ENCODE measurements at regions not wholly inside any gene's neighbourhood (a gene's known extent, or its start where the extent isn't known, plus 50 kb on each side); places are given as distances from the start of the nearest gene placed in this dataset.
A peak's percentile ranks its signal among the peaks of the same experiment; 100 is the strongest.

- Histone ChIP-seq H3K4me2 (ENCODE audit: insufficient read depth, low read length) (no peak overlapping the region), H3K9me3 (replicated peaks; ENCODE audit: control insufficient read depth, insufficient read depth, low read length) (no peaks in the 10 kb centered on the region), H3K27me3 (ENCODE audit: control insufficient read depth in 2 of 2, insufficient read depth in 2 of 2, low read length in 2 of 2) (no peaks in the 10 kb centered on the region), H3K27ac (ENCODE audit: insufficient read depth, low read depth, low read length) (no peak overlapping the region), H3K9me1 (replicated peaks; ENCODE audit: control insufficient read depth, extremely low read depth, insufficient read depth, low read length) (no peaks in the 10 kb centered on the region), H3K36me3 (ENCODE audit: control insufficient read depth in 2 of 2, extremely low read depth in 1 of 2, insufficient read depth in 2 of 2, low read length in 2 of 2) (no peaks in the 10 kb centered on the region), H3K4me3 (replicated peaks in 1 of 3; ENCODE audit: insufficient read depth in 1 of 3, low read depth in 1 of 3, low read length in 3 of 3) (no peak overlapping the region), H3K79me2 (ENCODE audit: control insufficient read depth, insufficient read depth, low read length) (no peaks in the 10 kb centered on the region), H2AFZ (ENCODE audit: low read depth, low read length) (peak overlapping the region; percentile 13), H3K4me1 (ENCODE audit: control insufficient read depth, extremely low read depth, insufficient read depth, low read length) (no peaks in the 10 kb centered on the region), H3K9ac (replicated peaks; ENCODE audit: extremely low read depth, insufficient read depth, low read length) (no peak overlapping the region), H4K20me1 (replicated peaks; ENCODE audit: control insufficient read depth, extremely low read depth, insufficient read depth, low read length) (no peaks in the 10 kb centered on the region)
- no TSS peak for BruUV-seq (replicated peaks)
- dilution Hi-C loops (cut with MboI; ENCODE audit: extremely low pct_ligation_motif_present, low sequenced_read_pairs) (no loop called here), intact Hi-C loops (cut with micrococcal nuclease) (no loop called here)
- FAIRE-seq (no peak), DNase-seq (ENCODE audit: low read depth, low spot score) (peak; percentile 25)
- TF ChIP-seq POLR2AphosphoS5 (IDR thresholded peaks at IDR 0.05; ENCODE audit: insufficient read depth, low read depth, low read length) (no peak), JUN (IDR thresholded peaks at IDR 0.05; ENCODE audit: borderline replicate concordance, insufficient read depth, insufficient read length, low read depth) (no peak), FOS (IDR thresholded peaks at IDR 0.05; ENCODE audit: borderline replicate concordance, insufficient read depth, low read length) (peak; percentile 8), GATA2 (IDR thresholded peaks at IDR 0.05; ENCODE audit: insufficient read depth, insufficient read length, low read depth, low read length) (no peak)
- POLR2A ChIA-PET: no interaction called here
- CTCF ChIA-PET: interaction anchor here (1.1 to 7.7 kb wide), 10 partner anchors 9 to 86 kb away, joined by 3 to 84 read pairs (median 5); no protein-coding TSS in a partner anchor
These were observed 71.8 kb upstream of the VWDE start for GRCh38 chr7:12475362-12476063.

DNA sequence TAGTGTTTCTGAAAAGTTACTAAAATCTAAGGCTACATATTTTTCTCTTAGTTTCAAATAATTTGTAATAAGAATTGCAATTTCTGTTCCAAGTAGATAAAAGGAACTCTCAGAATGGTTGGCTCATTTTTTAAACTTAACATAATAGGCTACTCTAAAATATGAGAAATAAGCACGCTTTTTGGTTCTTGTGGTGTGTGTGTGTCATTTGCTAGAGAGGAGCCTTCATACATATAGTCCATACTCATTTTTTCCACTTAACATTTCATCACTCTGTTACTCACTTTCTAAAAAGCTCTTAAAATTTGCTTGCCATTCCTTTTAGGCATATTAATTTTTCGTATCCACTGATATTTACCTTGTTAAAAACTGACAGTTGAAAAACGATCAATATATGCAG lies 74.0 kb upstream of the VWDE start:
- POLR2A ChIA-PET: no interaction called here

More for the DNA sequence above, 74.0 kb upstream of the VWDE start:
- FAIRE-seq (no peak), DNase-seq (ENCODE audit: low read depth, low spot score) (no peak)
- Histone ChIP-seq H3K4me3 (replicated peaks in 1 of 3; ENCODE audit: insufficient read depth in 1 of 3, low read depth in 1 of 3, low read length in 3 of 3) (no peak overlapping the region), H3K36me3 (ENCODE audit: control insufficient read depth in 2 of 2, extremely low read depth in 1 of 2, insufficient read depth in 2 of 2, low read length in 2 of 2) (no peaks in the 10 kb centered on the region), H3K9me1 (replicated peaks; ENCODE audit: control insufficient read depth, extremely low read depth, insufficient read depth, low read length) (no peaks in the 10 kb centered on the region), H3K79me2 (ENCODE audit: control insufficient read depth, insufficient read depth, low read length) (no peaks in the 10 kb centered on the region), H3K9me3 (replicated peaks; ENCODE audit: control insufficient read depth, insufficient read depth, low read length) (no peaks in the 10 kb centered on the region), H3K27ac (ENCODE audit: insufficient read depth, low read depth, low read length) (no peak overlapping the region), H3K27me3 (ENCODE audit: control insufficient read depth in 2 of 2, insufficient read depth in 2 of 2, low read length in 2 of 2) (no peaks in the 10 kb centered on the region), H3K4me1 (ENCODE audit: control insufficient read depth, extremely low read depth, insufficient read depth, low read length) (no peaks in the 10 kb centered on the region), H4K20me1 (replicated peaks; ENCODE audit: control insufficient read depth, extremely low read depth, insufficient read depth, low read length) (no peaks in the 10 kb centered on the region), H3K4me2 (ENCODE audit: insufficient read depth, low read length) (no peak overlapping the region), H3K9ac (replicated peaks; ENCODE audit: extremely low read depth, insufficient read depth, low read length) (no peak overlapping the region), H2AFZ (ENCODE audit: low read depth, low read length) (no peak overlapping the region)
- dilution Hi-C loops (cut with MboI; ENCODE audit: extremely low pct_ligation_motif_present, low sequenced_read_pairs) (no loop called here), intact Hi-C loops (cut with micrococcal nuclease) (no loop called here)
- TF ChIP-seq JUN (IDR thresholded peaks at IDR 0.05; ENCODE audit: borderline replicate concordance, insufficient read depth, insufficient read length, low read depth) (no peak), MYC (IDR thresholded peaks at IDR 0.05; ENCODE audit: low read depth, low read length) (no peak)
- TF ChIP-seq, protein P1, sequence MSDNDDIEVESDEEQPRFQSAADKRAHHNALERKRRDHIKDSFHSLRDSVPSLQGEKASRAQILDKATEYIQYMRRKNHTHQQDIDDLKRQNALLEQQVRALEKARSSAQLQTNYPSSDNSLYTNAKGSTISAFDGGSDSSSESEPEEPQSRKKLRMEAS (IDR thresholded peaks at IDR 0.05; ENCODE audit: insufficient read depth, insufficient read length): no peak
- CTCF ChIA-PET: interaction anchor here (3.3 to 7.7 kb wide), 3 partner anchors 11 to 19 kb away, joined by 13 to 84 read pairs (median 30); no protein-coding TSS in a partner anchor
- no TSS peak for BruUV-seq (replicated peaks)
